LNCaP clone FGC (cell line): ENCODE measurements at regions not wholly inside any gene's neighbourhood (a gene's known extent, or its start where the extent isn't known, plus 50 kb on each side); places are given as distances from the start of the nearest gene placed in this dataset.
"Not testable (repeated sequence)": the region's sequence is repeated elsewhere in the genome, so short reads cannot be mapped to it uniquely, and the experiment has no call there.

Source experiments
- DNase-seq: peaks from one replicate; pipeline ENCODE4 v3.0.0-alpha.2; 2011; ENCODE audit warnings: low read depth
- H3K4me3 ChIP-seq: 2 replicates; pipeline ENCODE4 v1.5.1; 2011; ENCODE audit warnings: mild to moderate bottlenecking, low read depth, low read length, control low read depth
- TF ChIP-seq, protein P1 (sequence below): IDR thresholded peaks from 2 replicates; pipeline ENCODE4 v1.5.1; 2012; ENCODE audit warnings: mild to moderate bottlenecking; ENCODE audit not compliant: control insufficient read depth, insufficient read depth; ENCODE audit errors: extremely low read depth

GRCh38 chr4:124833831-124834505, 121.4 kb upstream of the ANKRD50 start:
- TF ChIP-seq, protein P1, sequence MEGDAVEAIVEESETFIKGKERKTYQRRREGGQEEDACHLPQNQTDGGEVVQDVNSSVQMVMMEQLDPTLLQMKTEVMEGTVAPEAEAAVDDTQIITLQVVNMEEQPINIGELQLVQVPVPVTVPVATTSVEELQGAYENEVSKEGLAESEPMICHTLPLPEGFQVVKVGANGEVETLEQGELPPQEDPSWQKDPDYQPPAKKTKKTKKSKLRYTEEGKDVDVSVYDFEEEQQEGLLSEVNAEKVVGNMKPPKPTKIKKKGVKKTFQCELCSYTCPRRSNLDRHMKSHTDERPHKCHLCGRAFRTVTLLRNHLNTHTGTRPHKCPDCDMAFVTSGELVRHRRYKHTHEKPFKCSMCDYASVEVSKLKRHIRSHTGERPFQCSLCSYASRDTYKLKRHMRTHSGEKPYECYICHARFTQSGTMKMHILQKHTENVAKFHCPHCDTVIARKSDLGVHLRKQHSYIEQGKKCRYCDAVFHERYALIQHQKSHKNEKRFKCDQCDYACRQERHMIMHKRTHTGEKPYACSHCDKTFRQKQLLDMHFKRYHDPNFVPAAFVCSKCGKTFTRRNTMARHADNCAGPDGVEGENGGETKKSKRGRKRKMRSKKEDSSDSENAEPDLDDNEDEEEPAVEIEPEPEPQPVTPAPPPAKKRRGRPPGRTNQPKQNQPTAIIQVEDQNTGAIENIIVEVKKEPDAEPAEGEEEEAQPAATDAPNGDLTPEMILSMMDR = no peak
- H3K4me3 ChIP-seq = no peak overlapping the region
- DNase-seq = no peak

DNA sequence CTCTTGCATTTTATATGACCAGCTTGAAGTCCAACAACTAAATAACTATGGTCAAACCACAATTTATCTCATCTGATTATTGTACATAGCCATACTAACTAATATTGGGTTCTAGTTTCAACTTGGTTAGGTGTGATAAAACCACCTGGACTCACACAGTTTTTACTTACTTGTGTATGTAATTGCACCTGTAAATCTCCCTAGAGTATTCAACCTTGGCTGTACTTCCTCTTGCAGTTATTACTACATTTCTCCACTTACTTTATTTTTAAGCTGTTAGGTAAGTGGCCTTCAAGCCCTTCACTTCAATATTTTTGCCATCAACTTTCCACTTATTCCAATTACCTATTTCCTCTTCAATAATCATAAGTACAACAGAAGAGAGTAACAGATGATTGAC, 115.8 kb upstream of the ANKRD50 start:
- no peak for DNase-seq
- TF ChIP-seq, protein P1 = no peak

DNA sequence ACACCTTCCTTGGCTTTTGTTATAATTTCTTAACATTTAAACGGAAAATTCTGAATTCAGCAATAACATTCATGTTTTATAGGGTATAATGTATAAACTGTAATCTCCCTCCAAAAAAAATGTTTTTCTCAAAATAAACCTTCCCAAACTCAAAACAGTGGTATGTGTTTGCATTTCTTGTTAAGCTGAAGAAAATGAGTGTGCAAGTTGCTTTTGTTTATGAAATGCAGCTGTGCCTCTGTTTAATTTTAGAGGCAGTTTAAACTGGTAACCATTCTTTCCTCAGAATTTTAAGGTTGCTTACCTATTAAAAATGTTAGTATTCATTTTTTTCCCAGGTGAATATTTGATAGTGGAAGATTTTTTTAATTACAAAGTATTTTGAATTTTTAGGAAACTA, 105.0 kb upstream of the ANKRD50 start:
- no peak overlapping the region for H3K4me3 ChIP-seq
- DNase-seq = no peak
- TF ChIP-seq, protein P1 = no peak

More for the DNA sequence above, 115.8 kb upstream of the ANKRD50 start:
- no peak overlapping the region for H3K4me3 ChIP-seq

DNA sequence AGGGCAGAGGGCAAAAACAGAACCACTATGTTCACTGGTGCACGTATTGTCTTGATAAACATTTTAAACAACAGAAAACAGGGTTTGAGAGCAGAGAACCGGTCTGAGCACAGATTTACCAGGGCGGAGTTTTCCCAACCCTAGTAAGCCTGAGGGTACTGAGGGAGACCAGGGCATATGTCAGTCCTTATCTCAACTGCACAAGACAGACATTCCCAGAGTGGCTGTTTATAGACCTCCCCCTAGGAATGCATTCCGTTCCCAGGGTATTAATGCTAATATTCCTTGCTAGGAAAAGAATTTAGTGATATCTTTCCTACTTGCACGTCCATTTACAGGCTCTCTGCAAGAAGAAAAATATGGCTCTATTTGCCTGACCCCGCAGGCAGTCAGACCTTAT, 99.7 kb upstream of the ANKRD50 start:
- DNase-seq, H3K4me3 ChIP-seq: not testable (repeated sequence)

DNA sequence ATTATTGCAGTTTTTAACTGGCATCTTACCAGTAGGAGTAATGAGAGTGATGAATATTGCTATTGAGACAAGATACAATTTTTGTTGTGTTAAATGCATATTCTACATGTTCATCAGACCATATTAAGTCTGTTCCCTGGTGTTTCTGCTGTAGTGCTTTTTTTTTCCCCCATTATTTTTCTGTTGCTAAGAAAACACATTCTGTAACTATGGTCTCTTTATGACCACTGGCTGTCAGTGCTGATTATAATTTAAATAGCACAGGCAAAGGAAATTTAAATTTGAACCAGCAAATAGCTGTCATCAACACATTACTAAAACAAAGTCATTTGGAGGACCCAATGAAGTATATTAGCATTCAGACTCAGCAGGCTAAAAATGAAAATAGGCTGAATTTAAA, 98.3 kb upstream of the ANKRD50 start:
- TF ChIP-seq, protein P1 = no peak
- no peak for DNase-seq
- H3K4me3 ChIP-seq = no peak overlapping the region

DNA sequence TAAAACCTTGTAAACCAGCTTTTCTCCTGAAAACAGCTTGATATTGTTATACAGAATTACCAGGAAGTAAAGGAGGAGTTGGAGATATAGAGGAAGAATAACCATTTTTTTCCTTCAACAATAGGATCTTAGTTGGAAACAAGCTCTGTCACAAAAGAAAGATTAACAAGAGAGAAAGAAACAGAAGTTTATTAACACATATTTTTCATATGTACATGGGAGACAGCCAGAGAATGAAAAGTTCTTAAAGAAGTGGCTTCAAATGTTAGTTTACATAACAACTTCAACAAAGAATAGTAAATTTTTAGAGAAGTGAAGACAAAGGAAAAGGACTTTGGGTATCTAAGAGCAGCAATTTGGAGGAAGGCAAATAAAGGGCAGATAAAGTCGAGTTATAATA, 94.9 kb upstream of the ANKRD50 start:
- TF ChIP-seq, protein P1 = no peak
- DNase-seq = no peak
- H3K4me3 ChIP-seq = no peak overlapping the region

- TF ChIP-seq, protein P1 = no peak
- DNase-seq = no peak
- H3K4me3 ChIP-seq = no peak overlapping the region
Measured at GRCh38 chr4:124806403-124806802, 93.9 kb upstream of the ANKRD50 start.
